ENCODE measurements at regions not wholly inside any gene's neighbourhood (a gene's known extent, or its start where the extent isn't known, plus 50 kb on each side); places are given as distances from the start of the nearest gene placed in this dataset.

DNA sequence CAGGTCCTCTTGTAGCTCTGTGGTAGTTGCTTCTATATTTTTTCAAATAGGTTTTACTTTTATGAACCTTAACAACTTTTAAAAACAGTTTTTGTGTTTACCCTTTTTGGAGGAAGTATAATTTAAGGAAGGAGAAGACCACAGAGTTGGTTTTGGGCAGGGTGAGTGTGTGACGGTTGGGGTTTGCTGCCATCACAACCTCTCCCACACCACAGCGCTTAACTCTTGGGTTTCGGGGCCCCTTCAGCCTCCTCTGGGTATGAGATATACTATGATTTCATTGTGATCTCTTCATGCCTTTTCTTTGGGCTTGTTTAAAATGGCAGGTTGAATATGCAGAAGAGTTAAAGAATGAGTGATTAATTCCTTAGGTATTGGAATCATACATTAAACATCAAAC is 228.7 kb upstream of the CRY1 start:
- Mint-ChIP-seq H3K4me3 (peak overlapping the region in 1 of 2 experiments; percentile 91; a peak in 3 of 5 replicates), H3K9me3 (peaks cover 5 to 6% of the 10 kb centered on the region in 2 experiments; a peak in 3 of 5 replicates), H3K27me3 (ENCODE audit: low read depth) (peaks cover 63% of the 10 kb centered on the region), H3K36me3 (ENCODE audit: insufficient read depth in 1 of 3, low read depth in 3 of 3) (no peaks in the 10 kb centered on the region; a peak in 1 of 7 replicates), H3K4me1 (peaks cover 16 to 22% of the 10 kb centered on the region in 2 experiments), H3K27ac (no peak overlapping the region)
- Histone ChIP-seq H2BK20ac (ENCODE audit: low read depth, low read length, poor library complexity, severe bottlenecking) (no peak overlapping the region), H3T11ph (ENCODE audit: low read length) (no peak overlapping the region), H2BK12ac (ENCODE audit: insufficient read length, low read depth, low read length) (no peak overlapping the region), H3K9ac (ENCODE audit: extremely low read depth, insufficient read length, low read length) (no peak overlapping the region), H3K79me1 (ENCODE audit: insufficient read depth, low read depth, low read length, poor library complexity, severe bottlenecking) (no peaks in the 10 kb centered on the region), H3K14ac (ENCODE audit: insufficient read depth, low read length) (no peak overlapping the region), H3K56ac (ENCODE audit: insufficient read length, low read depth, low read length) (no peak overlapping the region), H3K4me1 (ENCODE audit: insufficient read depth, low read length) (peaks cover 2% of the 10 kb centered on the region; the same call in 1 of the 2 replicates), H2BK120ac (ENCODE audit: low read depth, low read length, poor library complexity, severe bottlenecking) (no peak overlapping the region), H2BK15ac (ENCODE audit: low read depth, low read length) (no peak overlapping the region), H3K27ac (ENCODE audit: insufficient read length, low read depth, low read length) (no peak overlapping the region), H3K79me2 (ENCODE audit: insufficient read depth, low read length) (no peaks in the 10 kb centered on the region), H2AFZ (ENCODE audit: low read length) (no peak overlapping the region), H4K20me1 (ENCODE audit: control insufficient read depth, insufficient read depth, insufficient read length) (peaks cover 3% of the 10 kb centered on the region), H3K4ac (ENCODE audit: low read depth, low read length) (no peak overlapping the region), H4K91ac (ENCODE audit: insufficient read length, low read depth, low read length) (no peak overlapping the region), H3K23me2 (ENCODE audit: insufficient read length, low read depth, low read length, poor library complexity, severe bottlenecking) (peaks cover 35% of the 10 kb centered on the region), H4K5ac (ENCODE audit: insufficient read length, low read depth, low read length) (no peak overlapping the region), H3K23ac (ENCODE audit: insufficient read length, low read depth, low read length) (no peak overlapping the region), H3K4me2 (ENCODE audit: insufficient read depth, insufficient read length, low read length) (no peak overlapping the region), H3K9me3 (ENCODE audit: control insufficient read depth, low read depth, low read length) (no peaks in the 10 kb centered on the region), H2AK5ac (ENCODE audit: insufficient read length, low read length) (no peak overlapping the region), H3K18ac (ENCODE audit: insufficient read length, low read depth, low read length) (no peak overlapping the region), H3K27me3 (ENCODE audit: insufficient read depth, low read length) (peaks cover 15% of the 10 kb centered on the region; the same call in 1 of the 2 replicates), H2BK5ac (ENCODE audit: insufficient read length, low read length) (no peak overlapping the region), H4K8ac (replicated peaks; ENCODE audit: insufficient read length, low read depth, low read length) (no peak overlapping the region)
- TF ChIP-seq CTCF (conservative IDR thresholded peaks at IDR 0.05) = no peak
- no peak for DNase-seq
- WGBS (ENCODE audit: extremely low coverage, insufficient read length, low lambda C conversion rate) = no CpG with 5 or more reads among the region's 3 CpGs

All from H9 (cell line).